ENCODE measurements at regions not wholly inside any gene's neighbourhood (a gene's known extent, or its start where the extent isn't known, plus 50 kb on each side); places are given as distances from the start of the nearest gene placed in this dataset.

DNA sequence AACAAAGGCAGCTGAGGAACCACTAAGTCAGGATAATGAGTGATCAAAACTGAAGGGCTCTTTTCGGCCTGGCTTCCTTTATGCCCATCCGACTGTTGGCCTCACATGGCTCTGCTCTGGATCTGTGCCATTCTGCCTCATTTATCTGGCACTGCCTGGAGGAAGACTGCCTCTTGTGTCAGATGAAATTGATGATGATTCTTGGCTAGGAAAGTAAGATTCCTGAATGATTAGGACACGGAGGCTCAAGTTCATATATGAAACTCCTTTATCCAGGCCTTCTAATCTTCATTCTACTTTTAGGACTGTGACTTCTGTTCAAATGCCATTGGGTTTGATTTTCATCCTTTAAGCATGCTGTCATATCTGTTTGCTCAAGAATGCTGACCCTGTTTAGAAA is 475.4 kb upstream of the RPS6KA3 start:
- TF ChIP-seq, protein P1, sequence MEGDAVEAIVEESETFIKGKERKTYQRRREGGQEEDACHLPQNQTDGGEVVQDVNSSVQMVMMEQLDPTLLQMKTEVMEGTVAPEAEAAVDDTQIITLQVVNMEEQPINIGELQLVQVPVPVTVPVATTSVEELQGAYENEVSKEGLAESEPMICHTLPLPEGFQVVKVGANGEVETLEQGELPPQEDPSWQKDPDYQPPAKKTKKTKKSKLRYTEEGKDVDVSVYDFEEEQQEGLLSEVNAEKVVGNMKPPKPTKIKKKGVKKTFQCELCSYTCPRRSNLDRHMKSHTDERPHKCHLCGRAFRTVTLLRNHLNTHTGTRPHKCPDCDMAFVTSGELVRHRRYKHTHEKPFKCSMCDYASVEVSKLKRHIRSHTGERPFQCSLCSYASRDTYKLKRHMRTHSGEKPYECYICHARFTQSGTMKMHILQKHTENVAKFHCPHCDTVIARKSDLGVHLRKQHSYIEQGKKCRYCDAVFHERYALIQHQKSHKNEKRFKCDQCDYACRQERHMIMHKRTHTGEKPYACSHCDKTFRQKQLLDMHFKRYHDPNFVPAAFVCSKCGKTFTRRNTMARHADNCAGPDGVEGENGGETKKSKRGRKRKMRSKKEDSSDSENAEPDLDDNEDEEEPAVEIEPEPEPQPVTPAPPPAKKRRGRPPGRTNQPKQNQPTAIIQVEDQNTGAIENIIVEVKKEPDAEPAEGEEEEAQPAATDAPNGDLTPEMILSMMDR (IDR thresholded peaks at IDR 0.05) = no peak
- DNase-seq (ENCODE audit: low spot score in 2 of 2) = no peak
- Histone ChIP-seq H3K9me3 (no peaks in the 10 kb centered on the region), H3K27ac (no peak overlapping the region), H3K4me1 (no peaks in the 10 kb centered on the region), H3K4me3 (no peak overlapping the region), H3K36me3 (no peaks in the 10 kb centered on the region), H3K27me3 (no peaks in the 10 kb centered on the region)
- intact Hi-C loops (cut with DNase I) = no loop called here

DNA sequence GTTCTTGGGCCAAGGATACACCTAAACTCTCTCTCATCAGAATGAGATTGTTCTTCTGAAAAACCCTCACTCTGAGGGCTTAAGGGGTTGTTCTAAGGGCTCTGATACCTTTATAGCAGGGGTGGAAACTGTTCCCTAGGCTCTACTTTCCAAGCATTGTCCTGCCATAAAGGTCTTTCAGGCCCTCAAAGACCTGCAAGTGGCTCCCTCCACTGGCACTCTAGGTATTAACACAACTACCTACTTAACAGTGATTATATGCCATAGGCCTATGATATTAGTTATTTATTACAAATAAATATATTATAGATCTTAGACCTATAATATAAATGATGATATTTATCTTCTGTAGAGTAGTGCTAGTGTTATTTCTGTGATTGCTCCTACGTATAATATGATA is 473.7 kb upstream of the RPS6KA3 start:
- intact Hi-C loops (cut with DNase I) = no loop called here
- TF ChIP-seq, protein P1 (IDR thresholded peaks at IDR 0.05) = no peak
- H3K4me3 ChIP-seq = no peak overlapping the region

DNA sequence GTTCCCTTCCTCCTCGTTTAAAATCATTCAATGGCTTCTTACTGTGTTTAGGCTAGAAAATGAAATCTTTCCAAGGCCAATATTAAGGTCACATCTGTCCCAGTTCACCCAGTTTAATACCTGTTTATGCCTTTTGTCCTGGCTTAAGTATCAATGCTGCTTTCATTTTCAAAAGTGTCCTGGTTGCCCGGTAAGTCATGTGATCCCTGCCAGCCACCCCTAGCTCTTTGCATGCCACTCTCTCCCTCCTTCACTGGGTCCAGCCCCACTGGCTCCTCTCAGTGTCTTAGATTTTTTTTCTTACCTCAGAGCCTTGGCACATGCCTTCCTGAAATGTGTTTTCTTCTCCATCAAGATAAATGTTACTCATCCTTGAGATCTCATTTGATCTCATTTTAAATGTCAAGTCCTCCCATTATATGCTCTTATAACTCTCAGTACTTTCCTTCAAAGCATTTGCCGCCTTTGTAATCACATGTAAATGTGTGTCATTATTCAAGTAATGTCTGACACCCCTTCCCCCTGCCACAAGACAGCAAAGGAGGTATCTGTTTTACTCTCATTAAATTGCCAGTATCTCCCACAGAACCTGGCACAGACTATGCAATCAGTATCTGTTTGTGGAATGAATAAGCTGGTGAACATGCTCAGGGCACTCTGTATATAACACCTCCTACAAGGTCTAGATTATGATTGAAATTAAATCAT is 472.5 kb upstream of the RPS6KA3 start:
- H3K4me1 ChIP-seq = no peaks in the 10 kb centered on the region
- H3K36me3 ChIP-seq = no peaks in the 10 kb centered on the region
- H3K27me3 ChIP-seq = no peaks in the 10 kb centered on the region
- DNase-seq (ENCODE audit: low spot score in 2 of 2) = no peak
- H3K27ac ChIP-seq = no peak overlapping the region
- H3K4me3 ChIP-seq = no peak overlapping the region
- H3K9me3 ChIP-seq = no peaks in the 10 kb centered on the region
- intact Hi-C loops (cut with DNase I) = no loop called here
- TF ChIP-seq, protein P1 (IDR thresholded peaks at IDR 0.05) = no peak

More for the DNA sequence above, 473.7 kb upstream of the RPS6KA3 start:
- no peaks in the 10 kb centered on the region for H3K27me3 ChIP-seq
- H3K27ac ChIP-seq = no peak overlapping the region
- no peaks in the 10 kb centered on the region for H3K4me1 ChIP-seq
- no peaks in the 10 kb centered on the region for H3K9me3 ChIP-seq
- DNase-seq (ENCODE audit: low spot score in 2 of 2) = no peak
- H3K36me3 ChIP-seq = no peaks in the 10 kb centered on the region

DNA sequence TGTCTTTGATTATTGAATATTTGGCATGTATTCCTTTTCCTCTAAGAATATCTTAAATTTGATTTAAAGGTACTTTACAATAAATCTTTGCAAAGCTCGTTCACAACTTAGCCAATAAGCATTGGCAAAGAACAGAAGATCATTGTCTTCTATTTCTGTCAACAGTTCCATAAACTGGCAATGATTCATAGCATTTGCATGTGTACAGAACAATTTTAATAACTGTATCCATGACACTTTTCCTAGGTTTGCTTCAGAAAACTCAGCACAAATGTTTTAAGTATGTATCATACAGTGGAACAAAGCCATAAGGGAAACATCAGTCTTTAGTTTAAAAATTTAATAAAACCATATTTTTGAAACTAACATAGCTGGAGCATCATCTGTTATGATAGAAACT is 462.7 kb upstream of the RPS6KA3 start:
- H3K27ac ChIP-seq = no peak overlapping the region
- H3K36me3 ChIP-seq = no peaks in the 10 kb centered on the region
- H3K9me3 ChIP-seq = no peaks in the 10 kb centered on the region
- H3K4me3 ChIP-seq = no peak overlapping the region
- TF ChIP-seq, protein P1 (IDR thresholded peaks at IDR 0.05) = no peak
- no peaks in the 10 kb centered on the region for H3K27me3 ChIP-seq
- H3K4me1 ChIP-seq = no peaks in the 10 kb centered on the region
- intact Hi-C loops (cut with DNase I) = no loop called here
- DNase-seq (ENCODE audit: low spot score in 2 of 2) = no peak

DNA sequence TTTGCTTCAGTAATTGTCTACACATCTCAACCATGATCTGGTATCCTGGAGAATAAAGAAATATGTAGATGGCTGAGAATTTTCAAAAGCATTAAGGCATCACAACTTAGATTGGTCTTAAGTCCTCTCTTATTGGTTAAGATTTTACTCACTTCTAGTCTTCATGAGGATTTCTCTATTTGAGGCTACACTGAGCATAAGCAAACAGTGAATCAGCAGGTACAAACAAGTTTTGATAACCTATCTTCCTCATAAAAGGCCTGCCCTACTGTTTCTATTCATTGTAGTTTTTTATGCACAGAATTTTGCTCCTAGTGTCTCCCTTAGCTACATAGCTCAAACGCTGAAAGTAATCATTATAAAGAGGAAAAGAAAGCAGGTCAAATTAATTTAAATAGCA is 460.7 kb upstream of the RPS6KA3 start:
- Histone ChIP-seq H3K9me3 (no peaks in the 10 kb centered on the region), H3K4me3 (no peak overlapping the region), H3K4me1 (no peaks in the 10 kb centered on the region), H3K36me3 (no peaks in the 10 kb centered on the region), H3K27me3 (no peaks in the 10 kb centered on the region), H3K27ac (no peak overlapping the region)
- no peak for DNase-seq (ENCODE audit: low spot score in 2 of 2)
- TF ChIP-seq, protein P1 (IDR thresholded peaks at IDR 0.05) = no peak
- intact Hi-C loops (cut with DNase I) = no loop called here
